ENCODE measurements at regions not wholly inside any gene's neighbourhood (a gene's known extent, or its start where the extent isn't known, plus 50 kb on each side); places are given as distances from the start of the nearest gene placed in this dataset.
"Not testable (repeated sequence)": the region's sequence is repeated elsewhere in the genome, so short reads cannot be mapped to it uniquely, and the experiment has no call there.

DNA sequence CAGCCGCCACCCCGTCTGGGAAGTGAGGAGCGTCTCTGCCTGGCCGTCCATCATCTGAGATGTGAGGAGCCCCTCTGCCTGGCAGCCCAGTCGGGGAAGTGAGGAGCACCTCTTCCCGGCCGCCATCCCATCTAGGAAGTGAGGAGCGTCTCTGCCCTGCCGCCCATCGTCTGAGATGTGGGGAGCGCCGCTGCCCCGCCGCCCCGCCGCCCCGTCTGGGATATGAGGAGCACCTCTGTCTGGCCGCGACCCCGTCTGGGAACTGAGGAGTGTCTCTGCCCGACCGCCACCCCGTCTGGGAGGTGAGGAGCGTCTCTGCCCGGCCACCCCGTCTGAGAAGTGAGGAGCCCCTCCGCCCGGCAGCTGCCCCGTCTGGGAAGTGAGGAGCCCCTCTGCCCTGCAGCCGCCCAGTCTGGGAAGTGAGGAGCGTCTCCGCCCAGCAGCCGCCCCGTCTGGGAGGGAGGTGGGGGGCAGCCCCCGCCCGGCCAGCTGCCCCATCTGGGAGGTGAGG, 94.3 kb downstream of the BAMBI start:
- not testable (repeated sequence) for TF ChIP-seq EZH2 (optimal IDR thresholded peaks at IDR 0.05; ENCODE audit: low read depth, low read length)
- TF ChIP-seq, protein P1, sequence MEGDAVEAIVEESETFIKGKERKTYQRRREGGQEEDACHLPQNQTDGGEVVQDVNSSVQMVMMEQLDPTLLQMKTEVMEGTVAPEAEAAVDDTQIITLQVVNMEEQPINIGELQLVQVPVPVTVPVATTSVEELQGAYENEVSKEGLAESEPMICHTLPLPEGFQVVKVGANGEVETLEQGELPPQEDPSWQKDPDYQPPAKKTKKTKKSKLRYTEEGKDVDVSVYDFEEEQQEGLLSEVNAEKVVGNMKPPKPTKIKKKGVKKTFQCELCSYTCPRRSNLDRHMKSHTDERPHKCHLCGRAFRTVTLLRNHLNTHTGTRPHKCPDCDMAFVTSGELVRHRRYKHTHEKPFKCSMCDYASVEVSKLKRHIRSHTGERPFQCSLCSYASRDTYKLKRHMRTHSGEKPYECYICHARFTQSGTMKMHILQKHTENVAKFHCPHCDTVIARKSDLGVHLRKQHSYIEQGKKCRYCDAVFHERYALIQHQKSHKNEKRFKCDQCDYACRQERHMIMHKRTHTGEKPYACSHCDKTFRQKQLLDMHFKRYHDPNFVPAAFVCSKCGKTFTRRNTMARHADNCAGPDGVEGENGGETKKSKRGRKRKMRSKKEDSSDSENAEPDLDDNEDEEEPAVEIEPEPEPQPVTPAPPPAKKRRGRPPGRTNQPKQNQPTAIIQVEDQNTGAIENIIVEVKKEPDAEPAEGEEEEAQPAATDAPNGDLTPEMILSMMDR (IDR thresholded peaks at IDR 0.05; ENCODE audit: low read length) = not testable (repeated sequence)
